Spinal cord (tissue), 9 donors: ENCODE measurements at regions not wholly inside any gene's neighbourhood (a gene's known extent, or its start where the extent isn't known, plus 50 kb on each side); places are given as distances from the start of the nearest gene placed in this dataset.
"Not testable (repeated sequence)": the region's sequence is repeated elsewhere in the genome, so short reads cannot be mapped to it uniquely, and the experiment has no call there.

ENCODE experiments used
- DNase-seq, 6 donors: peaks; one replicate each; pipeline versions ENCODE4 v3.0.0 to v3.0.0-alpha.2; 2013 to 2015; ENCODE audit warnings: low spot score in 6 of 6, low read depth in 4 of 6
- H3K27ac ChIP-seq: one replicate; pipeline ENCODE4 v1.5.1; 2013; ENCODE audit warnings: low read depth, low read length, control low read depth
- H3K27me3 ChIP-seq: one replicate; pipeline ENCODE4 v1.6.1; 2013; ENCODE audit warnings: low read length; ENCODE audit not compliant: control insufficient read depth, insufficient read depth
- H3K36me3 ChIP-seq: one replicate; pipeline ENCODE4 v1.6.1; 2013; ENCODE audit warnings: low read length; ENCODE audit not compliant: control insufficient read depth, insufficient read depth
- H3K4me1 ChIP-seq: one replicate; pipeline ENCODE4 v1.6.1; 2013; ENCODE audit warnings: low read length; ENCODE audit not compliant: control insufficient read depth, insufficient read depth
- H3K4me3 ChIP-seq: one replicate; pipeline ENCODE4 v1.5.1; 2013; ENCODE audit warnings: low read depth, low read length, control low read depth
- H3K9me3 ChIP-seq: one replicate; pipeline ENCODE4 v1.6.1; 2013; ENCODE audit warnings: low read length; ENCODE audit not compliant: control insufficient read depth, insufficient read depth
- WGBS: methylation state at CpG from one replicate; pipeline ENCODE4 v1.1.5; 2013; ENCODE audit warnings: missing lambda C conversion rate; ENCODE audit not compliant: insufficient coverage; 5-methylcytosine and 5-hydroxymethylcytosine counted together
- donor health status: healthy.

DNA sequence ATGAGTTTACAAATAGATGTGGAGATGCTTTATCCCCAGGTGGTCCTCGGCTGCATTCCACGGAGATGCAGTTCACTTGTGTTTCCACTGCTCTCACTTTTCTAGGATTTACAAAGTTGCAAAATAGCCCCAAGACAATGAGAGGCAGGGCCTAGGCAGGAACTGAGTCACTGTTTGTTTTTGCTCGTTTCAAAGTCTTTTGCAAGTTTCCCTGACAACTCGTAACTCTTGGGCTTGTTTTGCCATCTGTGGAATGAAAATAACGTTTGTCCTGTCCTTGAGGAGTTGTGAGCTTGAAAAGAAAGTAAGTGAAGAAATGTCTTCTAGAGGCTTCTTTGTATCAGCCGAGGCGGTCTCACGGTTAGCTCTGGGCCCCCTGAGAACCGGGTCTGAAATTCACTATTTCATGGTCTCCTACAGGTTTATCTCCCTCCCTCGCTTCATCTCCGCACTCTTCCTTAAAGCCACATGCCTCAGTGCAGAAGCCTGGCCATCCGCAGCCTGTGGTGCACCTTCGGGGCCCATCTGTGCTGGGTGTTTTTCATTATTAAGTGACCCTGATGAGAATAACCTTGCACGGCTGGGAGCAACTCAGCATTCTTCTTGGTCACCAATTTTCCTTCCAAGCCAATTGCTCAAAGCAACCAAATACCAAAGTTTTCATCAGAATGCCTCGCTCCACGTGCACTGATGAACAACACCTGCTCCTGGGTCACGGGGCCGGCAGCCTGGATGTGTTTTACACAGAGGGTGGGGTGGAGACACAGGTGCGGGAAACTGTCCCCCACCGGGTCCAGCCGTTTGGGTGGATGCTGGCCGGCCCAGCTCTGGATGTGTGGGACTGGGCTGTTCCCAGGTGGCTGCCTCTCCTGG, 172.4 kb downstream of the LAT start:
- H3K4me1 ChIP-seq, result peaks cover 15% of the 10 kb centered on the region
- not testable (repeated sequence) for H3K27me3 ChIP-seq, H3K4me3 ChIP-seq, H3K9me3 ChIP-seq, H3K36me3 ChIP-seq
- peak overlapping the region; percentile 74 for H3K27ac ChIP-seq
- 45% methylated on average over 12 of the region's 22 CpGs for WGBS
- peak in 2 of 6 donors; percentile 27 to 62 for DNase-seq

DNA sequence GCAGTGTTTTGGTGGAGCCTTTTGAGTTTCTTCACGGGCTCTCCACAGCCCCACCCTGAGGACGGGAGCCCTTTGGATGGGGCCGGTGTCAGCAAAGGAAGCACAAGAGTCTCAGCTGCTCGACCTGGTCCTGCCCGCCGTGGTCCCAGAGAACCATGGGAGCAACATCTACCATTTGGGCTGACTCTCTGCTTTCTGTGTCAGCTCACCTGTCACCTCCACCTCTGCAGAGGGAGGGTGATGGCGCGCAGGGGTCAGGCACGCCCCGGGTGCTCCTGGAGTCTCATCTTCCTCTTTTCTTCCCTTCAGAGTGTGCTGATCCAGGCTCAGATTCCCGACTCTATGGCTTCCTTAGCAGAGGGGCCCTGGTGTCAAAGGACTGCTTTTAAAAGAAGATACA, 171.7 kb downstream of the LAT start:
- Histone ChIP-seq H3K36me3 (peaks cover 6% of the 10 kb centered on the region), H3K9me3 (no peaks in the 10 kb centered on the region), H3K27me3 (no peaks in the 10 kb centered on the region), H3K4me1 (peaks cover 15% of the 10 kb centered on the region), H3K27ac (peak overlapping the region; percentile 74), H3K4me3 (no peak overlapping the region)
- no peak for DNase-seq
- WGBS, result 76% methylated on average over 7 of the region's 11 CpGs

DNA sequence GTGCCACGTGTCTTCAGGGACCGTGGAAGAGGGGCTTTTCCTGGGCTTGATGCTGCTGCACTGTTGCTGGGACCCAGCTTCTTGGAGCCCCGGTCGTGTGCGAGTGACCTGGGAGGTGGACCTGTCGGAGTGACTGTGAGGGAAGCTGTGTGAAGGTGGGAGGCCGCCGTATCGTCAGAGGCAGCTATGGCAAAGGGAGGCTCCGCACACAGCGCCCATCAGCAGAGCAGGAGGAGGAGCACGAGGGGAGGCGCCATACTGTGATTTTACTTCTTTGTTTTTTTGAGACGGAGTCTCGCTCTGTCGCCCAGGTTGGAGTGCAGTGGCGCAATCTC, 171.0 kb downstream of the LAT start:
- not testable (repeated sequence) for H3K9me3 ChIP-seq, DNase-seq, H3K4me3 ChIP-seq, H3K27me3 ChIP-seq, H3K36me3 ChIP-seq, H3K27ac ChIP-seq
- peaks cover 15% of the 10 kb centered on the region for H3K4me1 ChIP-seq
- WGBS, result 97% methylated on average over 16 of the region's 17 CpGs

- H3K27ac ChIP-seq, DNase-seq, H3K36me3 ChIP-seq, H3K27me3 ChIP-seq, H3K4me3 ChIP-seq, H3K9me3 ChIP-seq: not testable (repeated sequence)
- WGBS, result 92% methylated on average over 20 of the region's 29 CpGs
- H3K4me1 ChIP-seq, result peaks cover 15% of the 10 kb centered on the region
Observed at GRCh38 chr16:29155131-29155865, 170.4 kb downstream of the LAT start.

- peak in 1 of 6 donors; percentile 20 for DNase-seq
- Histone ChIP-seq H3K9me3 (no peaks in the 10 kb centered on the region), H3K27me3 (no peaks in the 10 kb centered on the region), H3K36me3 (peaks cover 6% of the 10 kb centered on the region), H3K4me1 (peaks cover 15% of the 10 kb centered on the region), H3K4me3 (no peak overlapping the region), H3K27ac (no peak overlapping the region)
- WGBS, result 55% methylated on average over 9 of the region's 20 CpGs
Observed at GRCh38 chr16:29154676-29155121, 169.8 kb downstream of the LAT start.

GRCh38 chr16:29154088-29154487, 169.2 kb downstream of the LAT start:
- H3K27ac ChIP-seq, result no peak overlapping the region
- H3K4me3 ChIP-seq, result no peak overlapping the region
- no peaks in the 10 kb centered on the region for H3K27me3 ChIP-seq
- WGBS, result 86% methylated on average over 15 of the region's 18 CpGs
- peaks cover 6% of the 10 kb centered on the region for H3K36me3 ChIP-seq
- H3K4me1 ChIP-seq, result peaks cover 15% of the 10 kb centered on the region
- DNase-seq, result no peak
- no peaks in the 10 kb centered on the region for H3K9me3 ChIP-seq

- not testable (repeated sequence) for H3K27me3 ChIP-seq, DNase-seq, H3K27ac ChIP-seq, H3K9me3 ChIP-seq, H3K36me3 ChIP-seq, H3K4me3 ChIP-seq
- peaks cover 21% of the 10 kb centered on the region for H3K4me1 ChIP-seq
- 89% methylated on average over 15 of the region's 15 CpGs for WGBS
Observed at GRCh38 chr16:29153307-29153706, 168.5 kb downstream of the LAT start.

GRCh38 chr16:29152544-29153031, 167.7 kb downstream of the LAT start:
- WGBS, result 75% methylated on average over 7 of the region's 12 CpGs
- not testable (repeated sequence) for H3K27ac ChIP-seq, H3K27me3 ChIP-seq, H3K9me3 ChIP-seq, H3K36me3 ChIP-seq, DNase-seq, H3K4me3 ChIP-seq
- H3K4me1 ChIP-seq, result peaks cover 20% of the 10 kb centered on the region

- no peak for DNase-seq
- Histone ChIP-seq H3K36me3 (no peaks in the 10 kb centered on the region), H3K9me3 (no peaks in the 10 kb centered on the region), H3K4me3 (no peak overlapping the region), H3K4me1 (peaks cover 10% of the 10 kb centered on the region), H3K27ac (no peak overlapping the region), H3K27me3 (no peaks in the 10 kb centered on the region)
- WGBS, result 94% methylated on average over 12 of the region's 12 CpGs
Observed at GRCh38 chr16:29151317-29151716, 166.5 kb downstream of the LAT start.
